Thoracic aorta (tissue), 2 donors: ENCODE measurements at regions not wholly inside any gene's neighbourhood (a gene's known extent, or its start where the extent isn't known, plus 50 kb on each side); places are given as distances from the start of the nearest gene placed in this dataset.
"Not testable (repeated sequence)": the region's sequence is repeated elsewhere in the genome, so short reads cannot be mapped to it uniquely, and the experiment has no call there.

Experiments used
- ATAC-seq: fragments of 150-250 bp; one replicate; pipeline ENCODE4 v1.8.0; 2017; ENCODE audit warnings: low read depth; ENCODE audit not compliant: insufficient number of reproducible peaks, low FRiP score
- DNase-seq: peaks from one replicate; pipeline ENCODE4 v3.0.0-alpha.2; 2020; ENCODE audit warnings: low spot score
- H3K27ac ChIP-seq, 2 donors: fragments of 200-600 bp; sonication (generic); 1 replicate in 1 of 2; 2 replicates in 1 of 2; pipeline ENCODE4 v1.5.1; 2016; ENCODE audit warnings: mild to moderate bottlenecking in 2 of 2, moderate library complexity in 2 of 2
- H3K27me3 ChIP-seq: fragments of 200-600 bp; sonication (generic); replicated peaks from 2 replicates; pipeline ENCODE4 v1.6.0; 2016; ENCODE audit warnings: mild to moderate bottlenecking; ENCODE audit not compliant: insufficient read depth
- H3K36me3 ChIP-seq: fragments of 200-600 bp; sonication (generic); one replicate; pipeline ENCODE4 v1.5.1; 2016
- H3K4me1 ChIP-seq, 2 donors: fragments of 200-600 bp; sonication (generic); 1 replicate in 1 of 2; 2 replicates in 1 of 2; pipeline versions ENCODE4 v1.5.1 to v1.6.0; 2016; ENCODE audit warnings: low read depth in 2 of 2, mild to moderate bottlenecking in 1 of 2; ENCODE audit not compliant: control insufficient read depth in 1 of 2
- H3K4me3 ChIP-seq: fragments of 200-600 bp; sonication (generic); 2 replicates; pipeline ENCODE4 v1.5.1; 2016; ENCODE audit warnings: mild to moderate bottlenecking
- H3K9me3 ChIP-seq: fragments of 200-600 bp; sonication (generic); 2 replicates; pipeline ENCODE4 v1.5.1; 2016
- TF ChIP-seq, protein P1 (sequence below): fragments of 200-600 bp; sonication (generic); IDR thresholded peaks from one replicate; pipeline ENCODE4 v1.5.1; 2019; ENCODE audit warnings: antibody characterized with exemption

GRCh38 chr20:53735536-53736050 is 142.0 kb upstream of the ZNF217 start:
- ATAC-seq = no peak
- Histone ChIP-seq H3K36me3 (no peaks in the 10 kb centered on the region), H3K27ac (no peak overlapping the region), H3K9me3 (no peaks in the 10 kb centered on the region), H3K27me3 (no peaks in the 10 kb centered on the region), H3K4me1 (peaks cover 4 to 6% of the 10 kb centered on the region in 2 donors), H3K4me3 (no peak overlapping the region)
- no peak for DNase-seq
- TF ChIP-seq, protein P1, sequence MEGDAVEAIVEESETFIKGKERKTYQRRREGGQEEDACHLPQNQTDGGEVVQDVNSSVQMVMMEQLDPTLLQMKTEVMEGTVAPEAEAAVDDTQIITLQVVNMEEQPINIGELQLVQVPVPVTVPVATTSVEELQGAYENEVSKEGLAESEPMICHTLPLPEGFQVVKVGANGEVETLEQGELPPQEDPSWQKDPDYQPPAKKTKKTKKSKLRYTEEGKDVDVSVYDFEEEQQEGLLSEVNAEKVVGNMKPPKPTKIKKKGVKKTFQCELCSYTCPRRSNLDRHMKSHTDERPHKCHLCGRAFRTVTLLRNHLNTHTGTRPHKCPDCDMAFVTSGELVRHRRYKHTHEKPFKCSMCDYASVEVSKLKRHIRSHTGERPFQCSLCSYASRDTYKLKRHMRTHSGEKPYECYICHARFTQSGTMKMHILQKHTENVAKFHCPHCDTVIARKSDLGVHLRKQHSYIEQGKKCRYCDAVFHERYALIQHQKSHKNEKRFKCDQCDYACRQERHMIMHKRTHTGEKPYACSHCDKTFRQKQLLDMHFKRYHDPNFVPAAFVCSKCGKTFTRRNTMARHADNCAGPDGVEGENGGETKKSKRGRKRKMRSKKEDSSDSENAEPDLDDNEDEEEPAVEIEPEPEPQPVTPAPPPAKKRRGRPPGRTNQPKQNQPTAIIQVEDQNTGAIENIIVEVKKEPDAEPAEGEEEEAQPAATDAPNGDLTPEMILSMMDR = no peak

DNA sequence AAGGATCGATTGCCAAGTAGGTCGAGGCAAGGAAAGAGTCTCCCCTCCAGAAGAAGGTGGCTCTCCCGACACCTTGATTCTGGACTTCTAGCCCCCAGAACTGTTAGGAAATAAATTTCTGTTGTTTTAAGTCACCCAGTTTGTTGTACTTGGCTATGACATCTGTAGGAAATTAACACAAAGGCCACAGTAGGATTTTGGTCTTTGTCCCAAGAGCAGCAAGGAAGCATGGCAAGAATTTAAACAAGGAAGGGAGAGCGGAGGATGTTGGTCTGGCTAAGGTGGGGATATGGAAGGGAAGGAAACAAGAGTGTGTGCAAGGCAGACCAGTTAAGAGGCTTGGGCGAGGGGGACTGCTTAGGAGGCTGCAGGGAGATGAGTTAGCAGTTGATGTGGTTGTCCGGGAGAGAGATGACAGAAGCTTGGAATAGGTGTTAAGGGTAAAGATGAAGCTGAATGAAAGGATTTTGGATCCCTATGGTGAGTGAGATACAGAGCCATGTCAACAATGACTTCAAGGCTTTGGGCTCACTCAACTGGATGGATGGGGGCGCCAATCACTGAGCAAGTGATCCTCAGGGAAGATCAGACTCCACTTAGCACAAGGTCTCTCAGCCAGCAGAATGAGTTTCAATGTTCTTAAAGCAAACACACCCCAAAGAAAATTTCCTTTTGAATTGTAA is 140.5 kb upstream of the ZNF217 start:
- Histone ChIP-seq H3K27me3 (no peaks in the 10 kb centered on the region), H3K9me3 (no peaks in the 10 kb centered on the region), H3K4me3 (no peak overlapping the region), H3K36me3 (no peaks in the 10 kb centered on the region), H3K27ac (no peak overlapping the region), H3K4me1 (peaks cover 4 to 6% of the 10 kb centered on the region in 2 donors)
- ATAC-seq = no peak
- DNase-seq = no peak
- TF ChIP-seq, protein P1 = no peak

DNA sequence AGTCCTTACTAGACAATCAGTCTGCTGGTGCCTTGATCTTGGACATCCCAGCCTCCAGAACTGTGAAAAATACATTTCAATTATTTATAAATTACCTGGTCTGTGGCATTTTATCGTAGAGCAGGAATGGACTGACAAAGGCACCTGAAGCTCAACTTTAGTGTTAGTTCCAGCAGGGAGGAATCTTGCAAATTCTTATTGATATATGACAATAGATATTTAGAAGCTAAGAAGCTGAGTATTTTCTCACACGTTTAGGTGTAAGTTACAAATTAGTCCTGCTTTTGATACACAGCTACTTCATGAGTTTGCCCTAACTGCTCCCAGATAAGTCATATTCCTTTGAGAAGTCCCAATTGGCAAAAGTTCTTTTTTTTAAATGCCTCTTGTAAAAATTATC is 138.0 kb upstream of the ZNF217 start:
- TF ChIP-seq, protein P1 = no peak
- Histone ChIP-seq H3K27me3 (no peaks in the 10 kb centered on the region), H3K36me3 (no peaks in the 10 kb centered on the region), H3K4me3 (no peak overlapping the region), H3K9me3 (no peaks in the 10 kb centered on the region), H3K27ac (no peak overlapping the region), H3K4me1 (no peaks in the 10 kb centered on the region)
- no peak for DNase-seq
- no peak for ATAC-seq

- TF ChIP-seq, protein P1 = no peak
- Histone ChIP-seq H3K36me3 (no peaks in the 10 kb centered on the region), H3K9me3 (no peaks in the 10 kb centered on the region), H3K4me1 (no peaks in the 10 kb centered on the region), H3K4me3 (no peak overlapping the region), H3K27me3 (no peaks in the 10 kb centered on the region), H3K27ac (no peak overlapping the region)
- no peak for DNase-seq
- no peak for ATAC-seq
Measured at GRCh38 chr20:53728359-53728758, 134.7 kb upstream of the ZNF217 start.

- H3K4me1 ChIP-seq, H3K27ac ChIP-seq, H3K9me3 ChIP-seq, DNase-seq, H3K4me3 ChIP-seq, H3K27me3 ChIP-seq, H3K36me3 ChIP-seq, ATAC-seq: not testable (repeated sequence)
Measured at GRCh38 chr20:53727239-53727638, 133.6 kb upstream of the ZNF217 start.

DNA sequence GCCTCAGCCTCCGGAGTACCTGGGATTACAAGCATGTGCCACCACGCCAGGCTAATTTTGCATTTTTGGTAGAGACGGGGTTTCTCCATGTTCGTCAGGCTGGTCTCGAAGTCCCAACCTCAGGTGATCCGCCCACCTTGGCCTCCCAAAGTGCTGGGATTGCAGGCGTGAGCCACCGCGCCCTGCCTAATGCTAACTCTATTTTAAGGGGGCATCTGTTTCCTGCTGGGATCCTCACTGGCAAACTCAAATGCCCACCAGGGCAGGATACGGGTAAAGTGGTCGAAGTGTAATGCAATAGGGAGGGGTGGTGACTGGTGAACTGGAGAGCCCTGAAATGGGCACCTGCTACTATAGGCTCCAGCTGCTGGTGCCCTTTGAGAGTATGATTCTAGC is 131.9 kb upstream of the ZNF217 start:
- Histone ChIP-seq H3K4me1 (no peaks in the 10 kb centered on the region), H3K9me3 (no peaks in the 10 kb centered on the region), H3K27me3 (no peaks in the 10 kb centered on the region), H3K4me3 (no peak overlapping the region), H3K27ac (no peak overlapping the region), H3K36me3 (no peaks in the 10 kb centered on the region)
- TF ChIP-seq, protein P1 = no peak
- no peak for DNase-seq
- no peak for ATAC-seq
